Mesothelial cell of epicardium (in vitro differentiated cells): ENCODE measurements at regions not wholly inside any gene's neighbourhood (a gene's known extent, or its start where the extent isn't known, plus 50 kb on each side); places are given as distances from the start of the nearest gene placed in this dataset.

Experiments used
- DNase-seq, 2 experiments: peaks; one replicate each; pipeline ENCODE4 v3.0.0; 2021; ENCODE audit warnings: low spot score in 2 of 2; ENCODE audit not compliant: unreplicated experiment in 2 of 2
- H3K27ac Mint-ChIP-seq: 2 replicates; pipeline ENCODE4 v1.8.0; 2021; ENCODE audit warnings: mixed read lengths
- H3K27me3 Mint-ChIP-seq: 2 replicates; pipeline ENCODE4 v1.8.0; 2021; ENCODE audit warnings: low read depth, mixed read lengths
- H3K36me3 Mint-ChIP-seq: 2 replicates; pipeline ENCODE4 v1.8.0; 2021; ENCODE audit warnings: mixed read lengths
- H3K4me1 Mint-ChIP-seq: 2 replicates; pipeline ENCODE4 v1.8.0; 2021; ENCODE audit warnings: mixed read lengths
- H3K4me3 Mint-ChIP-seq: 2 replicates; pipeline ENCODE4 v1.8.0; 2021; ENCODE audit warnings: mild to moderate bottlenecking, moderate library complexity, mixed read lengths
- H3K9me3 Mint-ChIP-seq: 2 replicates; pipeline ENCODE4 v1.8.0; 2021; ENCODE audit warnings: mixed read lengths
- CTCF ChIP-seq: fragments of 200-600 bp; sonication (generic); IDR thresholded peaks from one replicate; pipeline ENCODE4 v1.5.0; 2021; ENCODE audit warnings: antibody characterized with exemption; ENCODE audit not compliant: unreplicated experiment

- DNase-seq: no peak
- Mint-ChIP-seq H3K4me1 (no peaks in the 10 kb centered on the region), H3K27me3 (peaks cover 3% of the 10 kb centered on the region), H3K9me3 (no peaks in the 10 kb centered on the region), H3K36me3 (no peaks in the 10 kb centered on the region), H3K27ac (no peak overlapping the region), H3K4me3 (no peak overlapping the region)
- no peak for TF ChIP-seq CTCF
These were observed 298.0 kb downstream of the TMEM114 start for GRCh38 chr16:8292271-8292670.

GRCh38 chr16:8286348-8286747 is 304.0 kb downstream of the TMEM114 start:
- no peaks in the 10 kb centered on the region for H3K36me3 Mint-ChIP-seq
- peaks cover 5% of the 10 kb centered on the region for H3K9me3 Mint-ChIP-seq

GRCh38 chr16:8283195-8283594 is 307.1 kb downstream of the TMEM114 start:
- TF ChIP-seq CTCF: no peak
- H3K4me1 Mint-ChIP-seq: no peaks in the 10 kb centered on the region
- peaks cover 5% of the 10 kb centered on the region for H3K9me3 Mint-ChIP-seq
- DNase-seq: no peak
- H3K36me3 Mint-ChIP-seq: no peaks in the 10 kb centered on the region
- no peak overlapping the region for H3K27ac Mint-ChIP-seq
- no peaks in the 10 kb centered on the region for H3K27me3 Mint-ChIP-seq
- H3K4me3 Mint-ChIP-seq: no peak overlapping the region

More at GRCh38 chr16:8286348-8286747, 304.0 kb downstream of the TMEM114 start:
- no peak for DNase-seq
- no peak for TF ChIP-seq CTCF
- H3K27me3 Mint-ChIP-seq: no peaks in the 10 kb centered on the region
- H3K4me1 Mint-ChIP-seq: no peaks in the 10 kb centered on the region
- H3K27ac Mint-ChIP-seq: no peak overlapping the region
- H3K4me3 Mint-ChIP-seq: no peak overlapping the region

GRCh38 chr16:8278031-8278580 is 312.2 kb downstream of the TMEM114 start:
- no peak overlapping the region for H3K27ac Mint-ChIP-seq
- no peak overlapping the region for H3K4me3 Mint-ChIP-seq
- no peaks in the 10 kb centered on the region for H3K9me3 Mint-ChIP-seq
- H3K4me1 Mint-ChIP-seq: no peaks in the 10 kb centered on the region
- TF ChIP-seq CTCF: no peak
- DNase-seq: no peak
- H3K36me3 Mint-ChIP-seq: no peaks in the 10 kb centered on the region
- no peaks in the 10 kb centered on the region for H3K27me3 Mint-ChIP-seq

DNA sequence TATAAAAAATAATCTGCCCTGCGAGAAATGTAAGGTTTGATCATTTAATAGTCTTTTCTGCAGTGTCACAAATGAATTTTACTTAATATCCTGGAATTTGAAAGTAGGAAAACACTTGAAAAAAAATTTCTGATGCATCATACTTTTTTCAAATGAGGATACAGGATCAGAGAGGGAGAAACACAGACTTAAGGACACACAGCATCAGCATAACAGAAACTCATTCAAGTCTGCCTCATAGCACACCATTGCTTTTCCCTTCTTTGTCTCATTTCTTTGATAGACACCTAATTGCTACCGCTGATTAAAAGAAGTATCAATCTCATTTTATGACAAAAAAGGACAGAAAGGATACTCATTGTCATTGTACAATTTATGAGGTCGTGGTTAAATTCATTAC is 319.0 kb downstream of the TMEM114 start:
- DNase-seq: no peak
- H3K36me3 Mint-ChIP-seq: no peaks in the 10 kb centered on the region
- H3K27ac Mint-ChIP-seq: no peak overlapping the region
- no peak for TF ChIP-seq CTCF
- H3K4me3 Mint-ChIP-seq: no peak overlapping the region
- peaks cover 15% of the 10 kb centered on the region for H3K9me3 Mint-ChIP-seq
- H3K4me1 Mint-ChIP-seq: no peaks in the 10 kb centered on the region
- no peaks in the 10 kb centered on the region for H3K27me3 Mint-ChIP-seq

GRCh38 chr16:8262299-8262698 is 328.0 kb downstream of the TMEM114 start:
- TF ChIP-seq CTCF: no peak
- no peak overlapping the region for H3K27ac Mint-ChIP-seq
- H3K4me3 Mint-ChIP-seq: no peak overlapping the region
- no peaks in the 10 kb centered on the region for H3K36me3 Mint-ChIP-seq
- H3K4me1 Mint-ChIP-seq: no peaks in the 10 kb centered on the region
- no peaks in the 10 kb centered on the region for H3K9me3 Mint-ChIP-seq
- no peak for DNase-seq
- peaks cover 15% of the 10 kb centered on the region for H3K27me3 Mint-ChIP-seq
